RCC 7860 (cell line): ENCODE measurements at regions not wholly inside any gene's neighbourhood (a gene's known extent, or its start where the extent isn't known, plus 50 kb on each side); places are given as distances from the start of the nearest gene placed in this dataset.
"Not testable (repeated sequence)": the region's sequence is repeated elsewhere in the genome, so short reads cannot be mapped to it uniquely, and the experiment has no call there.

Experiments used
- DNase-seq: peaks from one replicate; pipeline ENCODE4 v3.0.0-alpha.2; 2015; ENCODE audit warnings: low spot score
- FAIRE-seq: peaks from 2 replicates; lab custom pipeline; 2012; peaks lifted over from hg19 to GRCh38; lab: Jason Lieb, UNC

DNA sequence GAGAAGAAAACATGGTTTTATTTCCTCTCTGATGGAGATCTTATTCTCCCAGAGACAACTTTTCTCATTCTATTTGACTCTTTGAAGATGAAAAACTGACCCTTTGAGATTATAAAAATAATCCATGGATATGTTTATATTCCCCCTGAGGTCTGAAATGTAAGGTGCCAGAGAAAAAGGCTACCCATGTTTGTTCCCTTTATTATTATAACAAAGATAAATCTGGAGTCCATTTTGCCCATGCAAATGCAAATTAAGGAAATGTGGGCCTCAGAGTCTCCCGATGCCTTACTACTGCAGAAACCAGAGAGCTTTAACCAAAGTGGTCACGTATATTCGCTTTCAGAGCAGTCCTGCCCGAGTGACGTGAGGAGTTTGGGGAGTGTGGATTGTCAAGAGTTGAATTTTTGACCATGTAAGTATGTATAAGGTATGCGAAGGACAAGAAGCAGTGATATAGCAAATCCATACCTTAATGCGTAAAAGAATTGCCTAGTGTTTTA lies 312.5 kb downstream of the RASEF start:
- no peak for FAIRE-seq

DNA sequence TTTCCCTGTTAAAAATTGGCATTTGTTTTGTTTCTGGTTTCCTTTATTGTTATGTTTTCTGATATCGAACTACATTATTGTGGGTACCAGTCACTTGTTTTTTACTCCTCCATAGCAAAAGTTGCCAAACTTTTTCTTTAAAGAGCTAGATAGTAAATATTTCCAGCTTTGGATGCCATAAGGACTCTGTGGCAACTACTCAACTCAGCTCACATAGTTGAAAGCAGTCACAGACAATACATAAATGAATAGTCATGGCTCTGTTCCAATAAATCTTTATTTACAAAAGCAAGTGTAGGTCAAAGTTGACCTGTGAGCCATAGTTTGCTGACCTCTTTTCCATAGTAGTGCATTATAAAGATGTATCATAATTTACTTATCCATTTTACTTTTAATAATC lies 305.0 kb downstream of the RASEF start:
- DNase-seq (no peak), FAIRE-seq (no peak)

More for the DNA sequence above, 312.5 kb downstream of the RASEF start:
- DNase-seq, result no peak

DNA sequence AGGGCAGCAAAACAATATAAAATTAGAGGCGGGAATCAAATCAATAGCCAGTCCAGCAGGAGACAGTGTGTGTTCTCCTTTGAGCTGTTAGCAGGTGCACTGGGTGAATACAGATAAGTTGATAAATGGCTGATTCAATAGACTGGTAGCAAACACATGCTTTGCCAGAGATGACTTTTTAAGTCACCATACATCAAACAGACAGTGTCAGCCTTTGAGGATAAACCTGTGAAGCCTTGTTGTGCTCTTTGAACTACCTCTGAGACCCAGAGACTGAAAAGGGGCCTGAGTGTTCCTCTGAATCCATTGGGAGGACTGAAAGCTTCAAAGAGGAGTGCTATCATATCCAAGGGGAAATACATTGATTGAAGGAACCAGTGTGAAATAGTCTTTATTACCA lies 301.9 kb downstream of the RASEF start:
- DNase-seq, result no peak
- FAIRE-seq, result no peak

DNA sequence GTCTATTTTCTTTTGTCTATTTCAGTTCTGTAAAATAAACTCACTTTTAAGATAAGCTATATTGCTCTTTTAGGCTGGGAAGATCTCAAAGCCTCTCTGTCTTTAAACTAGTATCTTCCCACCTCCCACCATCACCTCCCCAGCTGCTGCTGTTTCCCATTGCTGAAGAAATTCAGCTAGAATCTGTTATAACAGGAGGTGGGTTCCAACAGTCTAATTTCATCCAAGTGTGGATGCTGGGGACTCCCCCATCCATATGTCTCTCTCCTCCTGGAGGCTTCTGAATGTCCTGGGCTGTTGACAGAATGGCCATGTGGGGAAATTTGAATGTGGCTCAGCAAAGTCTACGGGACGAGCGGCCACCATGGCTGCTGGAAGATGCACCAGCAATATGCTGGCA lies 301.0 kb downstream of the RASEF start:
- no peak for DNase-seq
- no peak for FAIRE-seq

DNA sequence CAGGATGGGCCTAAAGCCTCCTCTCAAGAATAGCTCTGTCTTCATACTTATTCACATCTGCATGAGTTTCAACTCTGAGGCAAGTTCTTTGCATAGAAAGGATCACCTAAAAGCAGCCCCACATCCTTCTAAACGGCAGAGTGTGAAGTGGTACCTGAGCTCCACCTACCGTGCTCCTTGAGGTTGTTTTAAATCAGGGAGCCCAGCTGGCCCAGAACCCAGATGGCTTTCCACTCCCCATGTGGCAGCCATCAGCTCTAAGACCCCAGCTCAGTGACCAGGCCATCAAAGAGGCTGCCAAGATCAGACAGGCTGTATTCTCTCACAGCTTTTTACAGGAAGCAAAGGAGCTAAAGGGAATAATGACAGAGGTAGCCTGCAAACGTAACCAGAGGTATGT lies 299.3 kb downstream of the RASEF start:
- DNase-seq (no peak), FAIRE-seq (no peak)

DNA sequence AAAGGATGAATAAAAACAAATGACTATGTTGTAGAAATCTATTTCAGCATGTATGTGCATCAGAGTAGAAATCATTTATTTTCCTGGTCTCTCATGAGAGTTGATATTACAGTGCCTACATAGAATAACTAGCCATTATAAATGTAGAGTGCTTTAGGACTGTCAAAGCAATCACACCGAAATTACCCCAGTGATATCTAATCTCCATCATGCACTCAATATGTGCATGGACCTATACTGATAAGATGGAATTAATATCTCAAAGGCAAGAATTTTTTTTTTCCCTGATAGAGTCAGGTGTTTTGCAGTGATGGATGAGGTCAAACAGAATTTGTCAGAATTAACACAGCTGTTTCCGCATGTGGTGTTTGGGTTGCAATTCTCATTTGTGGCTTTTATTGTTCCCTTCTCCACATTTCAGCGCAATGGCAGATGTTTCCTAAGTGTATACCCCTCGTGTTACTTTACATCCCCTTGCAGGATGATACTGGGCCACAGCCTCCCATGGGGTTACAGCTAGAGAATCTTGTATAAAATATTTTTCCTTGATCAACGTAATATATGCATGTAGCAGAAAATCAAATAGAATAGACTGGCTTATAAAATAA lies 298.8 kb downstream of the RASEF start:
- DNase-seq (no peak), FAIRE-seq (no peak)

DNA sequence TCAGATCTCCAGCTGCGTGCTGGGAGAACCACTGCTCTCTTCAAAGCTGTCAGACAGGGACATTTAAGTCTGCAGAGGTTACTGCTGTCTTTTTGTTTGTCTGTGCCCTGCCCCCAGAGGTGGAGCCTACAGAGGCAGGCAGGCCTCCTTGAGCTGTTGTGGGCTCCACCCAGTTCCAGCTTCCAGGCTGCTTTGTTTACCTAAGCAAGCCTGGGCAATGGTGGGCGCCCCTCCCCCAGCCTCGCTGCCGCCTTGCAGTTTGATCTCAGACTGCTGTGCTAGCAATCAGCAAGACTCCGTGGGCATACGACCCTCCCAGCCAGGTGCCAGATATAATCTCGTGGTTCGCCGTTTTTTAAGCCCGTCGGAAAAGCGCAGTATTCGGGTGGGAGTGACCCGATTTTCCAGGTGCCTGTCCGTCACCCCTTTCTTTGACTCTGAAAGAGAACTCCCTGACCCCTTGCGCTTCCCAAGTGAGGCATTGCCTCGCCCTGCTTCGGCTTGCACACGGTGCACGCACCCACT lies 288.2 kb downstream of the RASEF start:
- DNase-seq, FAIRE-seq: not testable (repeated sequence)

DNA sequence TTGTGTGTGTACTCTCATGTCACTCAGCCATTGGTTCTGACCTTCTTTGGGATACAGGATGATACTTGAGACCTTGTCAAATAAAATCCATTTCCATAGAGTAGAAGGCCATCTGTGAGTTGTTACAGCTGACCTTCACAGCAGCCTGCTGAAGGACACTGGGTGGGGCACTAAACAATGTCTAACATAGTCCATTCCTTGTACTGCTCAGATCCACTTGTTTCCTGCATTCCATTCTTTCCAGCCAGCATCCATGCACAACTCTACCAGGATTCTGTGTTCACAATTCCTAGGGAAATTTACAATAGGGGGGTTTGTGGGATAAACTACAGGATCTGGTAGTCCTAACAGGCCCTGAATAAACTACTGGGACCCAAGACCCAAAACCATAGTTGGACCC lies 286.4 kb downstream of the RASEF start:
- DNase-seq (no peak), FAIRE-seq (no peak)

DNA sequence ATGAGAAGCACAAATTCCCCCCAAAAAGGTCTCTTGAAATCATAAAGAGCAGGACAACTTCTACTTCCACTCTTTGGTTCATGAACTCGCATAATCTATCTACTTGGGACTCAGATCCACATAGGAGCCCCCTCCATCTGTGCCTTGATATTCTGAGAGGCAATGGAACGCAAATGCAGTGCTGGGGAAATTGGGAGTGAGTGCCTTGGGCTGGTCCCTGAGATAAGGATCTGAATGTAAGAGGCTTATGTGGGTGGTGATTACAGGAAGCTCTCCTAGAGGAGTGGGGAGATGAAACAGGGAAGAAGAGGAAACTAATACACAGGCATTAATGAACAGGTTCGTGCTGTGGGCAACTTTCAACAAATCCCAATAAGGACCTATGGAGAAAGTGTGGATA lies 285.6 kb downstream of the RASEF start:
- FAIRE-seq, result no peak
- DNase-seq, result no peak

DNA sequence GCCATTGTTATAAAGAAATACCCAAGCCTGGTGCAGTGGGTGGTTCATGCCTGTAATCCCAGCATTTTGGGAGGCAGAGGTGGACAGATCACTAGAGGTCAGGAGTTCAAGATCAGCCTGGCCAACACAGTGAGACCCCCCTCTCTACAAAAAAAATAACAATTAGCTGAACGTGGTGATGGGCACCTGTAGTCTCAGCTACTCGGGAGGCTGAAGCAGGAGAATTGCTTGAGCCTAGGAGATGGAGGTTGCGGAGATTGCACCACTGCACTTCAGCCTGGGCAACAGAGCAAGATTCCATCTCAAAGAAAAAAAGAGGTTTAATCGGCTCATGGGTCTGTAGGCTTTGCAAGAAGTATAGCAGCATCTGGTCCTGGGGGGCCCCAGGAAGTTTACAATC lies 284.0 kb downstream of the RASEF start:
- FAIRE-seq, DNase-seq: not testable (repeated sequence)

DNA sequence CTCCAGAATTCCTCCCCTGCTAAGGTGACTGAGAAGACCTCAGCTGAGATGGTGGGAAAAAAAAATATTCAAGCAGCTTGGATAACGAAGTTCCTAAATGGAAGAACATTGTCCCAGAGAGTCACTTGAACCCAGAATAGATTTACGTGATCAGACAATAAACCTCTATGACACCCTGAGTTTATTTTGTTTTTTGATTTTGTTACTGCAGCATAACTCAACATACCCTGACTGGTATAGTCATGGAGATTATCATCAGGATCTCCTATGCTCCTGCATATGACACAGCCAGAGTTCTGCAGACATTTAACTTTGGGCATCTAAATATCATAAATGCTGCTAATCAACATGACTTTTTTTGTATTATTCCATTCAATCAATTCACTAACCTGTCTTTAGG lies 282.9 kb downstream of the RASEF start:
- no peak for FAIRE-seq

DNA sequence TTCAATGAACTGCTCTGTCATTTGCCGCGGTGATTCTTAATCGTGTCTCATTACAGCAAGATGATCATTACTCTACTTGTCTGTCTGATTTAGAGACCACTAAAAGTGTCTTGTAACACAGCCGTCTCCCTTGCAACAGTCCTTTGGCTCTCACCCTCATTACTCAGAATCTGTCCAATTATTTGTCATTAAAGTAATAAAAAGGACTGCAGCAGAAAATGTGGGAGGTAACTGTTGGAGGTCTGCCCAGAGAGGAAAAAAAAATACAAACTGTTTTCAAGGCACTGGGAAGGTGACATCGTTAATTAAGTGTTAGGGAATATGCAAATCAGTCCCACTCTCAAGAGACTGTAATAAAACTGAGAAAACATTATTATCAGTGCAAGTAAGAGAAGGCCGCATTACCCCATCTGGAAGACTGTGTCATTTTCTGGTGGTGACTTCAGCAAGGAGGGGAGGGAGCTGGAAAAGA lies 281.0 kb downstream of the RASEF start:
- FAIRE-seq (no peak), DNase-seq (no peak)

More for the DNA sequence above, 282.9 kb downstream of the RASEF start:
- no peak for DNase-seq

DNA sequence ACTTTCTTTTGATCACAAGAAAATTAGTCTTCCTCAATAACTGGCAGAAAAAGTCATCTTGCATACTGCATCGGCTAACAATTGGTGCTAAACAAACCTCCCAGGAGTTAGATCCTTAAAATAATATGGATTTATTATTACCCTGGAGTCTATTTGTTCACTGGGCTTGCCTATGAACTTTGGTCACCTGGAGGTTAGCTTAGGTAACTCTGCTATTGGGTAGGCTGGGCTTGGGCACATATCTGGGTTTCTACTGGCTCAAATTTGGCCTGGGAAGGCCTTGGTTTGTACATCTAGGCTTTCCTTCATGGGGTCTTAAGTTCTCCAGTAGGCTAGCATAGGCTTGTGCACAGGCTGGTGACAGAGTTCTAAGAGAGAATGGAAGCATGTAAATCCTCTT lies 279.9 kb downstream of the RASEF start:
- FAIRE-seq, result no peak
- no peak for DNase-seq

DNA sequence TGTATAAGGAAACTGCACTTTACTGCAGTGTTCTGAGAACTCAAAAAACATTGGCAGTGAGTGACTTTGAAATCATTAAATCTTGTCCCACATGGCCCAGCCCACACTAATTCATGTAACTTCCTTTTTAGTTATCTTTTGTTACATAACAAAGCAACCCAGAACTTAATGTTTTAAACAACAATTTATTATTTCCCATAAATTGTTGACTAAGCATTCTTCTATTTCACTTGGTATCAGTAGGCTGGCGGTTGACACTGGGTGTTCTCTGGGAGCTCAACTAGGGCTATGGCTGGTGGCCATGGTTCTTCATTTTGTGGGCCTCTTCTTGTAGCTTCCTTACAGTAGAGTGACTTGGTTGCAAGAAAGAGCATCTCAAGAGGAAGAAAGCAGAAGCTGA lies 278.4 kb downstream of the RASEF start:
- no peak for DNase-seq
- FAIRE-seq, result no peak

DNA sequence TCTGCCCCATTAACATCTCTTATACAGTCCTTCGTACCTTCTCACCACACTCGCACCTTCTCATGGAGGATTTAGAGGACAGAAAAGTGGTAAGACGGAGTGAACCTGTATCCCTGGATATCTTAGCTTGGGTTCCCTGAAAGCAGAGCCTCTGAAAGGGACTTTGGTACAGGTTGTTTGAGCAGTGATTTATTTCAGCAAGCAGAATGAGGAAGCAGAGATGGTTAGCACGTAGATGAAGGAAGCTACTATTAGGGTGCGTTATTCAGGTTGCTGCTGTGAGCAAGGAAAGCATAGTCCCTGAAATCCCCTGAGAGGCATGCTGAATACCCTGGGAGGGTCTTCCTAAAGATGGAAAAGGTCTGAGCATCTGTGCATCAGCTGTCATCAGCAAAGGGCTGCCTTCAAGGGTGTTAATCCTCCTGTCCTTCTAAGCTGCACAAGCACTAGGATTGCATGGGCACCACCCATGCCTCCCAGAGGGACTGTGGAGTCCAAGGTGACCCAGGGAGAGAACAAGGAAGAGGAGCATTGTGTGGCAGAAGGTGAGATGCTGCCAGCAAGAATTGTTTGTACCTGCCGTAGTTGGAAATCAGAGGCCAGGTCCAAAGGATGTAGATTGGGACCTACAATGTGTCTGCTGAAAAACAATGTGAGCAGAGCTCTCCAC lies 273.7 kb downstream of the RASEF start:
- DNase-seq, result no peak
- FAIRE-seq, result no peak

DNA sequence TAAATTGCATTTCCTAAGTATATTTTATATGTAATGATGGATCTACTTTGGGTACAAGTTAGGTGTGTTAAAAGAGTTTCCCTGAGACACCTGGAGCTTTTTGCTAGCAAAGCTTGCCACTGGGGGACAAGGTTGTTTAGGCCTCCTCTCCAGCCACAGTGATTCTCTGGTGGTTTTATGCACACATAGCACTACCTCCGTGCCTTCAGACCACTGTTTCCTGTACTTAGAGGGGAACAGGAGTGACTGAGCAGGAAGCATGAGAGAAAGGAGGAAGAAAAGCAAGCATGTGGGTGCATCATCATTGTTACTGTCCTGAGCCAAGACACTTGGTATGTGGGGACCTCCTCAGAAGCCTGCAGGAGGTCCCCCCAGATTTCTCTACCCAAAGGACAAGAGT lies 272.1 kb downstream of the RASEF start:
- no peak for DNase-seq

DNA sequence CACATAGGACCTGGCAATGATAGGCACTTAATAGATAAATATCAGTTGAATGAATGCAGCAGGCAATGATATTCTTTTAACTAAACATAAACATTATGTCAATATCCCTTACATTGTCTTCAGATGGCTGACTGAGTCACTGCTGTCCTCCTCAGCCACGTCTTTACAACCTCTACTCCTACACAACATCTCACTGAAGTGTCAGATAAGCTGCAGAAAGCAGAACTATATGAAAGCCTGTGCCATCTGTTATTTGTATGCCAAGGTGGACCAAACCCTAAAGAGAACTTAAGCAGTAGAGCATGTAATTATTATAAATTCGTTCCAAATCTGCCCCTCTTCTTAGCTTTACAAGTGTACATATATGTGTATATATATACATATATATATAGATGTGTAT lies 271.2 kb downstream of the RASEF start:
- FAIRE-seq, result no peak
- DNase-seq, result no peak

More for the DNA sequence above, 272.1 kb downstream of the RASEF start:
- no peak for FAIRE-seq

DNA sequence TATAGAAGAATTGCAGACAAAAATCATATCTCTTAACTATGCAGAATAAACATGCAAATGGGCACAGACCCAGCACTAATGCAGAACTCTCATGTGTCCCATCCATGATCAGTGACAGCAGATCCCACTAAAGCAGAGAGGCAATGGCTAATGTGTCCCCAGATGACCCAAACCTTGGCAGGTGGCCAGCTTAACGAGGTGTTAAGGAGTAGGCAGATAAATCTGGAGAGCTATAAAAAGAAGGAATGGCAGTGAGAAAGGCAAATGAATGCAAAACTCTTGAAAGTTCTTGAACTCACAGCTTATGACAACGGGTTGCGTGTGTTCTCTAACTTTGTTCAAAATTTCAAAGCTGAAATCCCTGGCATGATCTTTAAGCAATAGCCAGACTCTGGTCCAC lies 265.4 kb downstream of the RASEF start:
- DNase-seq (no peak), FAIRE-seq (no peak)

DNA sequence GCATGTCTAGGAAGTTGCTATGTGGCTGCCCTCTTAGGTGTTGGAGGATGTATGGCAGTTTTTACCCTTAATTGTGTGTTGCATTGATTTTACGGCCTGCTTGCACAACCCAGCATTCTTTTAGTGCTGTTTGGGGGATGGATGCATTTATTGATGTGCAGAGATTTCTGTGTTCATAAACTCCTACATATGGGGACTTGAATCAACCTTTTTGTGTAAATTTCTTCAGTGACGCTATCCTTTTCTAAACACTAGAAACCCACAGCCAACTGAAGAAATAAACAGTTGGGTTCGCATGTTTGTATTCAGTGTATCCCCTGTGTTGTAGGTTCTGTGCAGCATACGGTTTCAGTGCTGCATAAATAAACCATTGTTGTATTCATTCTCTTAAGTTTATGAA lies 263.7 kb downstream of the RASEF start:
- DNase-seq, result no peak
- FAIRE-seq, result no peak

DNA sequence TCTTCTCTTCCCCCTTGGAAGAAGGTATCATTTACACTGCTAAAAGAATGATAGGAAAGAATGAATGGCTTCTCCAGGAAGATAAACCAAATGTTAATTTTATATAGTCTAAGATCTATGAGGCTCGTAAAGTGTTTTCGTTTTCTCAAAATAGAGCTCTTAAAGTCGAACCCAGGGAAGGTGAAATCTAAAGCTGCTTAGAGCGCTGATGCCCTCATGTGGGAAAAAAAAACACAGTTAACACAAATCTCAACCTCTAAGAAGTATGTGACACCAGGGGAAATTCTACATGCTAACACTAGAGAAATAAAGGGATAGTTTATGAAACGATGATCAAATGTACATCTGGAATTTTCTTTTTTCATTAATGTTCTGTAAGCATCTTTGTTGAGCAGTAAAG lies 257.9 kb downstream of the RASEF start:
- DNase-seq (no peak), FAIRE-seq (no peak)

DNA sequence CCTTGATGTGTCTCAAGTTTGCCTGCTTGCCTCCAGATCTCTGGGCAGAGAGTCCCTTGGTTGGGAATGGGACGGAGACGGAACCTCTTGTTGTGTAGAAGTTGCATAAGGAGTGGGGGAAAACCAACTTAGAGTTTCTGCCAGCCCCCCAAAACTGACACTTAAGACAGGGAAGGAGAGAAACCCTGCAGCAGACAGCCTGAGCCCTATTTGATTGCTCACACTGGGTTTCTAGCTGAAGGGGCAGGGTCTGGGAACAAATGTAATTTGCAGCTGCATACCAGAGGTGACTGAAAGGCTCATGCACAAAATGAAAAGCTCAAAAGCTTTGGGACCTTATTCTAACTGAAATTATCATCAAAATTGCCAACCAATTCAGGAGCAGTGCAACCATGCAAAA lies 254.5 kb downstream of the RASEF start:
- DNase-seq (no peak), FAIRE-seq (no peak)

DNA sequence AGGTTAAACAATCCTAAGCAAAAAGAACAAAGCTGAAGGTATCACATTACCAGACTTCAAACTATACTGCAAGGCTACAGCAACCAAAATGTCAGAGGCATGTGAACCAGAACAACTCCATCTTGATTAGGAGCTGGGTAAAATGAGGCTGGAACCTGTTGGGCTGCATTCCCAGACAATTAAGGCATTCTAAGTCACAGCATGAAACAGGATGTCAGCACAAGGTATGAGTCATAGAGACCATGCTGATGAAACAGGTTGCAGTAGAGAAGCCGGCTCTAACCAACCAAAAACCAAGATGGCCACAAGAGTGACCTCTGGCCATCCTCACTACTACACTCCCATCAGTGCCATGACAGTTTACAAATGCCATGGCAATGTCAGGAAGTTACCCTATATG lies 252.0 kb downstream of the RASEF start:
- FAIRE-seq, result peak; percentile 91
- DNase-seq, result peak; percentile 92
